HEK293 (cell line): ENCODE measurements at regions not wholly inside any gene's neighbourhood (a gene's known extent, or its start where the extent isn't known, plus 50 kb on each side); places are given as distances from the start of the nearest gene placed in this dataset.

Experiments used
- CTCF ChIP-seq: fragments of 450-650 bp; formaldehyde crosslinking; IDR thresholded peaks from 2 replicates; pipeline ENCODE4 v1.5.1; 2016; ENCODE audit warnings: missing biosample characterization, missing genetic modification characterization
- PRDM10 ChIP-seq: fragments of 450-650 bp; formaldehyde crosslinking; IDR thresholded peaks from 2 replicates; pipeline ENCODE4 v1.5.1; 2016; ENCODE audit warnings: missing biosample characterization, missing genetic modification characterization
- REST ChIP-seq: fragments of 450-650 bp; formaldehyde crosslinking; IDR thresholded peaks from 2 replicates; pipeline ENCODE4 v1.5.1; 2016; ENCODE audit warnings: missing biosample characterization, missing genetic modification characterization
- ZBTB21 ChIP-seq: fragments of 450-650 bp; formaldehyde crosslinking; IDR thresholded peaks from 2 replicates; pipeline ENCODE4 v1.5.1; 2017; ENCODE audit warnings: missing biosample characterization, missing genetic modification characterization
- ZBTB8A ChIP-seq: fragments of 450-650 bp; formaldehyde crosslinking; IDR thresholded peaks from 2 replicates; pipeline ENCODE4 v1.5.1; 2016; ENCODE audit warnings: missing biosample characterization, missing genetic modification characterization
- ZNF174 ChIP-seq: fragments of 450-650 bp; formaldehyde crosslinking; IDR thresholded peaks from 2 replicates; pipeline ENCODE4 v1.5.0; 2017; ENCODE audit warnings: missing biosample characterization, mild to moderate bottlenecking, missing genetic modification characterization
- ZNF324 ChIP-seq: fragments of 450-650 bp; formaldehyde crosslinking; IDR thresholded peaks from 2 replicates; pipeline ENCODE4 v1.5.1; 2016; ENCODE audit warnings: missing biosample characterization, missing genetic modification characterization
- ZNF580 ChIP-seq: fragments of 450-650 bp; formaldehyde crosslinking; IDR thresholded peaks from 2 replicates; pipeline ENCODE4 v1.5.1; 2016; ENCODE audit warnings: missing biosample characterization, missing genetic modification characterization
- ZNF843 ChIP-seq: fragments of 450-650 bp; formaldehyde crosslinking; IDR thresholded peaks from 2 replicates; pipeline ENCODE4 v1.5.1; 2016; ENCODE audit warnings: missing biosample characterization, missing genetic modification characterization

GRCh38 chr10:90458054-90458453 is 399.8 kb downstream of the HTR7 start:
- TF ChIP-seq ZNF174 (no peak), ZBTB8A (no peak), CTCF (tag by site-specific recombination) (no peak), ZNF324 (tag by site-specific recombination) (no peak), PRDM10 (tag by site-specific recombination) (no peak), ZNF580 (tag by site-specific recombination) (no peak), REST (tag by site-specific recombination) (no peak), ZNF843 (tag by site-specific recombination) (no peak), ZBTB21 (no peak)
